Epithelial cell of proximal tubule (primary cell): ENCODE measurements at regions not wholly inside any gene's neighbourhood (a gene's known extent, or its start where the extent isn't known, plus 50 kb on each side); places are given as distances from the start of the nearest gene placed in this dataset.

ENCODE experiments used
- DNase-seq: peaks from one replicate; pipeline ENCODE4 v3.0.0-alpha.2; 2011; ENCODE audit warnings: low read depth
- H3K4me3 ChIP-seq: 2 replicates; pipeline ENCODE4 v1.5.1; 2011; ENCODE audit warnings: low read depth, mild to moderate bottlenecking, low read length
- CTCF ChIP-seq: conservative IDR thresholded peaks from 2 replicates; pipeline ENCODE4 v1.5.1; 2012; ENCODE audit warnings: low read depth, mild to moderate bottlenecking, low read length

DNA sequence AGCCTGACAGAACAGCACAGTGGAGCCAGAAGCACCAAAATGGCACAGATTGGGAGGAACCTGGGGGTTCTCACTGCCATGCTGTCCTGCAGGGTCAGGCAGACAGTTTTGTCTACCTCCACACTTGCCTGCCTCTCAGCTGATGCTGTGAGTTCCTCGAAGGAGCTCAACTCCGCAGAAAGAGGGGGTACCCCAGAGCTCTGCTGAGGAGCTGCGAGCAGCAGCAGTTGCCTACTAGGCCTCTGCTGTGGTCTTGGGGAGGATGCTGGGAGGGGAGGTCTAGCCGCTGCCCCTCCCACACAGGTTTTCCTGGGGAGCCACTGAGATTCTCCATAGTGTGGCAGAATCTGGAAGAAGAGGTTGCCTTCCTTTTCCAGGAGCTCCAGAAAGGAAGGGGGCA lies 192.5 kb downstream of the FOXD2 start:
- TF ChIP-seq CTCF: no peak
- H3K4me3 ChIP-seq: no peak overlapping the region
- no peak for DNase-seq

- H3K4me3 ChIP-seq: no peak overlapping the region
- DNase-seq: no peak
- no peak for TF ChIP-seq CTCF
Observed at GRCh38 chr1:47631411-47631995, 193.7 kb downstream of the FOXD2 start.

GRCh38 chr1:47635111-47635510 lies 197.3 kb downstream of the FOXD2 start:
- no peak overlapping the region for H3K4me3 ChIP-seq
- TF ChIP-seq CTCF: no peak
- no peak for DNase-seq

DNA sequence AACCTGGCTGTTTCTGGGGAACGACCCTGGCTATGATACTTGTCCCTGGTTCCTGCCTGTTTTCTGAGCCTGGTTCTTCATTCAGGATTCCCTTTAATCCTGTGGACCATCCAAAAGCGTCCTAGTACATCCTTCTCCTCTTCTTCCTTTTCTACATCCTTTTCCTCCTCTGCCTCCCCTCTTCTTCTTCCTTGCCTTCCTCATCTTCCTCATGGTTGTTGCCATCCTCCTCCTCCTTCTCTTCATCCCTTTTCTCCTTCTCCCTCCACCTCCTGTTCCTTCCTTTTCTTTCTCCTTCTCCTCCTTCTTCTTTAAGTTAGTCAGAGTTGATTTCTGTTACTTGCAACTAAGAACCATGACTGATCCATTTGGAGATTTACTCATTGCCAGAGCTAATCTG lies 197.8 kb downstream of the FOXD2 start:
- no peak for TF ChIP-seq CTCF
- no peak for DNase-seq
- no peak overlapping the region for H3K4me3 ChIP-seq

GRCh38 chr1:47637111-47637685 lies 199.4 kb downstream of the FOXD2 start:
- no peak for TF ChIP-seq CTCF
- no peak for DNase-seq
- H3K4me3 ChIP-seq: no peak overlapping the region

DNA sequence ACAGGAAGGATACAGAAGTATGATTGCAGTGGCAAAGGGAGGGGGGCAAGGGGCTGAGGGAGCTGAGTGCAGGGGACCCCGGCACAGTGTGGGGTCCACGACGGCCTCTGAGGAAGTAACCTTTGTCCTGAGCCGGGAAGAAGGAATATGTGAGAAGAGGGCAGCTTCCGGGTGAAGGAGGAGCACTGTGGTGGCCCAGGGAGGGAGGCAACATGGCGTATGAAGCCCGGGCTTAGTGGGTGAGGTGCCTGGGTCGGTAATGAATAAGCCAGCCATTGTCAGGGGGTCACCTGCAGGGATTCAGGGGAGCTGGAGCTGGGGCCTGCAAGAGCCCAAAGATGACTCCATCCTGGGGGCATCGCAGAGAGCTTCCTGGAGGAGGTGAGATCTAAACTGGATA lies 200.4 kb downstream of the FOXD2 start:
- TF ChIP-seq CTCF: no peak
- H3K4me3 ChIP-seq: no peak overlapping the region
- no peak for DNase-seq

DNA sequence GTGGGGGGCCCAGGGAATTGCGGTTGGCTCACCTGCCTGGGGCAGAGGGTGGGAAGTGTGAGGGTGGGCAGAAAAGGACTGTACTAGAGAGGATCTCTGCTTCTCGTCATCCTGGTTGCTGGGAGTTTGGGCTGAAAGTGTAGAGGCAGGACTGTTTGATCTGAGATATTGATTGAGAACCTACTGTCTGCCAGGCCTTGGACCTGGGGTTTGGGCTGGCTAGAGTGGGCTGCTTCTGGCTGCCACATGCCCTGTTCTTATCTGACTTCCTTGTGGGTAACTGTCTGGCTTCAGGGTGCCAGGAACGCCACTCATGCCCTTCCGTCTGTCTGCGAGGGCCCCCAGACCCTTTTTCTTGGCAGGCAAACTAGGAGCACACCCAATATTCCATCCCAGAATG lies 200.9 kb downstream of the FOXD2 start:
- DNase-seq: no peak
- H3K4me3 ChIP-seq: no peak overlapping the region
- TF ChIP-seq CTCF: no peak
